GM12878 (cell line): ENCODE measurements at regions not wholly inside any gene's neighbourhood (a gene's known extent, or its start where the extent isn't known, plus 50 kb on each side); places are given as distances from the start of the nearest gene placed in this dataset.

Source experiments
- ATAC-seq: fragments of 200-7000 bp; cut with Tn5 transposase; 3 replicates; pipeline ENCODE4 v1.9.1; 2020; ENCODE audit warnings: mild to moderate bottlenecking, moderate library complexity
- BruUV-seq: library from RNA; stranded (reverse); fragments of 400-500 nt; replicated peaks from 2 replicates; lab custom pipeline; 2021; lab: Mats Ljungman, UMichigan
- CTCF ChIA-PET: fragments of 300-600 bp; sonication (Branson Sonifier 250); formaldehyde crosslinking; extraction: SDS; loops from one replicate; lab custom pipeline; 2021; ENCODE audit warnings: inconsistent platforms; lab: Yijun Ruan, JAX
- POLR2A ChIA-PET: fragments of 350-600 bp; formaldehyde crosslinking; extraction: SDS; loops from one replicate; lab custom pipeline; 2021; ENCODE audit warnings: inconsistent platforms; lab: Charles Lee
- RAD21 ChIA-PET: fragments of 300-600 bp; sonication (Branson Sonifier 250); formaldehyde crosslinking; loops from one replicate; lab custom pipeline; 2023; ENCODE audit warnings: antibody characterized with exemption; ENCODE audit not compliant: unreplicated experiment; lab: Charles Lee
- SMC1A ChIA-PET: fragments of 300-600 bp; sonication (Branson Sonifier 250); formaldehyde crosslinking; loops from one replicate; lab custom pipeline; 2023; ENCODE audit not compliant: unreplicated experiment, uncharacterized antibody; lab: Charles Lee
- DNase-seq: peaks from one replicate; pipeline ENCODE4 v3.0.0-alpha.2; 2011; ENCODE audit warnings: low read depth, low spot score
- FAIRE-seq: peaks from 3 replicates; lab custom pipeline; 2011; peaks lifted over from hg19 to GRCh38; lab: Jason Lieb, UNC
- H2AFZ ChIP-seq: 2 replicates; pipeline ENCODE4 v1.6.0; 2011; ENCODE audit warnings: low read depth, low read length, control low read depth; ENCODE audit not compliant: control insufficient read depth
- H3K27ac ChIP-seq: 2 replicates; pipeline ENCODE4 v1.5.1; 2011; ENCODE audit warnings: control low read depth; ENCODE audit not compliant: control insufficient read depth, insufficient read depth
- H3K27me3 ChIP-seq, 2 experiments: replicated peaks in 1 of 2; 2 replicates each; pipeline versions ENCODE4 v1.6.0 to v1.6.1; 2011; ENCODE audit warnings: low read length in 1 of 2; ENCODE audit not compliant: control insufficient read depth in 2 of 2, insufficient read depth in 2 of 2
- H3K36me3 ChIP-seq, 2 experiments: 2 replicates each; pipeline ENCODE4 v1.5.1; 2011; ENCODE audit warnings: low read length in 1 of 2; ENCODE audit not compliant: control insufficient read depth in 2 of 2, insufficient read depth in 2 of 2
- H3K4me1 ChIP-seq: 2 replicates; pipeline ENCODE4 v1.6.1; 2011; ENCODE audit warnings: mild to moderate bottlenecking, low read length, moderate library complexity, mixed read lengths; ENCODE audit not compliant: control insufficient read depth, insufficient read depth
- H3K4me2 ChIP-seq: 2 replicates; pipeline ENCODE4 v1.6.0; 2011; ENCODE audit warnings: control low read depth; ENCODE audit not compliant: control insufficient read depth, insufficient read depth
- H3K4me3 ChIP-seq: fragments of 200-600 bp; sonication (generic); 2 replicates; pipeline ENCODE4 v1.5.1; 2016
- H3K79me2 ChIP-seq: 2 replicates; pipeline ENCODE4 v1.6.0; 2011; ENCODE audit warnings: low read length; ENCODE audit not compliant: control insufficient read depth, insufficient read depth
- H3K9ac ChIP-seq: 2 replicates; pipeline ENCODE4 v1.8.0; 2011; ENCODE audit warnings: low read length, control low read depth, mixed read lengths; ENCODE audit not compliant: control insufficient read depth, insufficient read depth
- H3K9me3 ChIP-seq: replicated peaks from 3 replicates; pipeline ENCODE4 v1.5.1; 2011; ENCODE audit warnings: mild to moderate bottlenecking, low read length; ENCODE audit not compliant: control insufficient read depth, insufficient read depth
- H4K20me1 ChIP-seq: 2 replicates; pipeline ENCODE4 v1.6.0; 2011; ENCODE audit not compliant: control insufficient read depth, insufficient read depth
- ESRRA ChIP-seq: IDR thresholded peaks from 2 replicates; pipeline ENCODE4 v1.6.1; 2012; ENCODE audit warnings: mild to moderate bottlenecking, low read length, improper control_type of control experiment
- IRF3 ChIP-seq: fragments of 450-650 bp; IDR thresholded peaks from 2 replicates; pipeline ENCODE4 v1.6.1; 2014; ENCODE audit warnings: mild to moderate bottlenecking
- JUNB ChIP-seq: IDR thresholded peaks from 2 replicates; pipeline ENCODE4 v1.6.1; 2016; ENCODE audit warnings: antibody characterized with exemption, mild to moderate bottlenecking
- KDM1A ChIP-seq: fragments of 200-600 bp; sonication (generic); IDR thresholded peaks from 2 replicates; pipeline ENCODE4 v1.6.1; 2016; ENCODE audit warnings: borderline replicate concordance
- MEF2B ChIP-seq: fragments of 450-650 bp; IDR thresholded peaks from 2 replicates; pipeline ENCODE4 v1.6.1; 2018; ENCODE audit warnings: mild to moderate bottlenecking, moderate library complexity; ENCODE audit not compliant: partially characterized antibody, poor library complexity, severe bottlenecking
- MXI1 ChIP-seq: fragments of 150-350 bp; IDR thresholded peaks from 2 replicates; pipeline ENCODE4 v1.6.1; 2011; ENCODE audit warnings: low read depth, mild to moderate bottlenecking, inconsistent platforms, low read length, improper control_type of control experiment
- NFYA ChIP-seq: IDR thresholded peaks from 2 replicates; pipeline ENCODE4 v1.6.1; 2011; ENCODE audit warnings: low read depth, mild to moderate bottlenecking, low read length, improper control_type of control experiment, borderline replicate concordance
- PAX5 ChIP-seq: IDR thresholded peaks from 2 replicates; pipeline ENCODE4 v1.6.1; 2011; ENCODE audit warnings: low read depth, low read length, borderline replicate concordance
- POLR2AphosphoS5 ChIP-seq: IDR thresholded peaks from 2 replicates; pipeline ENCODE4 v1.6.1; 2011; ENCODE audit warnings: mild to moderate bottlenecking, low read length, inconsistent platforms
- POU2F2 ChIP-seq: IDR thresholded peaks from 3 replicates; pipeline ENCODE4 v1.6.1; 2011; ENCODE audit warnings: low read depth, mild to moderate bottlenecking, low read length, borderline replicate concordance
- RUNX3 ChIP-seq: IDR thresholded peaks from 2 replicates; pipeline ENCODE4 v1.6.1; 2012; ENCODE audit warnings: low read length, inconsistent platforms
- SIX5 ChIP-seq: IDR thresholded peaks from 2 replicates; pipeline ENCODE4 v1.6.1; 2011; ENCODE audit warnings: mild to moderate bottlenecking, low read depth, low read length, moderate library complexity; ENCODE audit not compliant: severe bottlenecking
- YBX1 ChIP-seq: fragments of 450-650 bp; IDR thresholded peaks from 2 replicates; pipeline ENCODE4 v1.6.1; 2016; ENCODE audit warnings: antibody characterized with exemption
- ZNF217 ChIP-seq: fragments of 450-650 bp; IDR thresholded peaks from 2 replicates; pipeline ENCODE4 v1.6.1; 2017; ENCODE audit warnings: antibody characterized with exemption, mild to moderate bottlenecking
- ZZZ3 ChIP-seq: IDR thresholded peaks from 2 replicates; pipeline ENCODE4 v1.6.1; 2011; ENCODE audit warnings: low read depth; ENCODE audit not compliant: control insufficient read depth, insufficient read length
- WGBS: methylation state at CpG from one replicate; pipeline ENCODE4 v1.1.6; 2016; ENCODE audit warnings: low lambda C conversion rate; ENCODE audit not compliant: insufficient replicate concordance, insufficient coverage; ENCODE audit errors: missing lambda C conversion rate; 5-methylcytosine and 5-hydroxymethylcytosine counted together
- in situ Hi-C: fragments of 300-500 bp; cut with MboI; formaldehyde crosslinking; loops from 9 replicates; pipeline ENCODE4 v1.14.3; 2018; ENCODE audit warnings: mixed read lengths
- intact Hi-C: fragments of 100-400 bp; cut with micrococcal nuclease; formaldehyde crosslinking; loops from one replicate; pipeline ENCODE4 v1.14.2; 2022; ENCODE audit not compliant: unreplicated experiment
- TF ChIP-seq, protein P1 (sequence below): IDR thresholded peaks from 2 replicates; pipeline ENCODE4 v1.6.1; 2011; ENCODE audit warnings: mild to moderate bottlenecking, low read depth, low read length, moderate library complexity; ENCODE audit not compliant: insufficient replicate concordance

DNA sequence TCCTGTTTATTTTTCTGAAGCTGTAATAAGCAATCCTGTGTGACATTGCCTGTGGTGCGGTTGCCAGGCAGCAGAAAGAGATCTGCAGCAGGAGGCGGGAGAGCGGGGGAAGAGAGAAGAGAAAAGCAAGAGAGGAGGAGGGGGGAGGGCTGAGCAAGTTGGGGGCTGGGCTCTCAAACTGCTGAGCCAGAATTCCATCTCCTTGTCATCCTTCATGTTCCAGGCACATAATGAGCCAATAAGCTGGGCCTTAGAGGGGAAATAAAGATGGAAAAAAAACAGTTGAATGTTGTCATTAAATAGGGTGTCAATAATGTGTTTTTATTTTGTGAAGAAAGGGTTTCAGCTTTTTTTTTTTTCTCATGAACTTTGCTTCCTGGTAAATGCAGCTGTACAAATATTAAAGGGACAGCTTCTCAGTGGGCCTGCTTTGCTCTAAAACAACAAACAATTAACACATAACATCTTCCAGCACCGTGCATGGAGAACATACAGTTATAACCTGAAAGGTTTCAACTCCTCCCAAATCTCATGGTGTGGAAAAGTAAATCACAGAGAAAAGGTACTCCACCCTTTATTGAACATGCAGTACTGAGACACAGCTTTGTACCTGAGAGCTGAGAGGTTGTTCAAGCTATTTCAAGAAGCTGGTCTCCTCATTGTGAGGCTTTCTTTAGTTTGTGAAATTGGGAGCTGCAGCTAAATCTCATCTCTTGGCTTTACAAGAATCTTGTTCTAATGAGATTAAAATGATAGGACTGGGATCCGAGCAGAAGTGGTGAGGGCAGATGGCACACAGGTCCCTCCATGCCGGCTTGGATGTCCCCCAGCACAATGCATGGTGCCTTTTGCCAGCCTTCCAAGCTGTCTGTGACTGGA lies 451.1 kb upstream of the KCNMB2 start:
- RAD21 ChIA-PET: no interaction called here
- POLR2A ChIA-PET: no interaction called here
- Histone ChIP-seq H2AFZ (no peak overlapping the region), H3K27me3 (no peaks in the 10 kb centered on the region; a peak in 1 of 4 replicates), H3K36me3 (no peaks in the 10 kb centered on the region), H3K4me1 (no peaks in the 10 kb centered on the region)
- DNase-seq (no peak), FAIRE-seq (no peak)
- WGBS: 7% methylated on average over 4 of the region's 6 CpGs
- no TSS peak for BruUV-seq
- in situ Hi-C loops: no loop called here
- CTCF ChIA-PET: interaction anchor here (1.1 kb wide), 1 partner anchor 300 kb away, joined by 4 read pairs; no protein-coding TSS in a partner anchor
- TF ChIP-seq ZZZ3 (no peak), POU2F2 (no peak), JUNB (no peak), ZNF217 (no peak), NFYA (no peak), MEF2B (no peak), SIX5 (no peak), RUNX3 (no peak), ESRRA (no peak), IRF3 (no peak), YBX1 (no peak), PAX5 (no peak), POLR2AphosphoS5 (no peak), MXI1 (no peak), KDM1A (no peak)
- TF ChIP-seq, protein P1, sequence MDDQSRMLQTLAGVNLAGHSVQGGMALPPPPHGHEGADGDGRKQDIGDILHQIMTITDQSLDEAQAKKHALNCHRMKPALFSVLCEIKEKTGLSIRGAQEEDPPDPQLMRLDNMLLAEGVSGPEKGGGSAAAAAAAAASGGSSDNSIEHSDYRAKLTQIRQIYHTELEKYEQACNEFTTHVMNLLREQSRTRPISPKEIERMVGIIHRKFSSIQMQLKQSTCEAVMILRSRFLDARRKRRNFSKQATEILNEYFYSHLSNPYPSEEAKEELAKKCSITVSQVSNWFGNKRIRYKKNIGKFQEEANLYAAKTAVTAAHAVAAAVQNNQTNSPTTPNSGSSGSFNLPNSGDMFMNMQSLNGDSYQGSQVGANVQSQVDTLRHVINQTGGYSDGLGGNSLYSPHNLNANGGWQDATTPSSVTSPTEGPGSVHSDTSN: no peak
- TF ChIP-seq, all 136 proteins: peak for 0
- SMC1A ChIA-PET: interaction anchor here (0.6 to 0.9 kb wide), 3 partner anchors 15 to 1421 kb away, joined by 3 read pairs; no protein-coding TSS in a partner anchor
- Histone ChIP-seq H3K9me3 (no peaks in the 10 kb centered on the region), H3K9ac (no peak overlapping the region), H3K79me2 (no peaks in the 10 kb centered on the region), H3K4me3 (no peak overlapping the region), H4K20me1 (no peaks in the 10 kb centered on the region), H3K27ac (no peak overlapping the region), H3K4me2 (no peak overlapping the region)
- intact Hi-C loops: no loop called here
- no peak for ATAC-seq
